Gastrocnemius medialis (tissue), 4 donors: ENCODE measurements at regions not wholly inside any gene's neighbourhood (a gene's known extent, or its start where the extent isn't known, plus 50 kb on each side); places are given as distances from the start of the nearest gene placed in this dataset.

Source experiments
- CTCF ChIP-seq, 5 experiments: fragments of 450-650 bp in 3 of 5; fragments of 200-600 bp in 2 of 5; sonication (generic) in 2 of 5; IDR thresholded peaks in 4 of 5; conservative IDR thresholded peaks in 1 of 5; 1 replicate in 4 of 5; 2 replicates in 1 of 5; pipeline ENCODE4 v1.5.1; 2016 to 2019; ENCODE audit warnings: antibody characterized with exemption in 5 of 5, mild to moderate bottlenecking in 3 of 5, moderate library complexity in 3 of 5
- POLR2A ChIP-seq, 2 donors: fragments of 450-650 bp; IDR thresholded peaks; one replicate each; pipeline ENCODE4 v1.6.1; 2017; ENCODE audit warnings: antibody characterized with exemption in 2 of 2, mild to moderate bottlenecking in 2 of 2, moderate library complexity in 2 of 2

DNA sequence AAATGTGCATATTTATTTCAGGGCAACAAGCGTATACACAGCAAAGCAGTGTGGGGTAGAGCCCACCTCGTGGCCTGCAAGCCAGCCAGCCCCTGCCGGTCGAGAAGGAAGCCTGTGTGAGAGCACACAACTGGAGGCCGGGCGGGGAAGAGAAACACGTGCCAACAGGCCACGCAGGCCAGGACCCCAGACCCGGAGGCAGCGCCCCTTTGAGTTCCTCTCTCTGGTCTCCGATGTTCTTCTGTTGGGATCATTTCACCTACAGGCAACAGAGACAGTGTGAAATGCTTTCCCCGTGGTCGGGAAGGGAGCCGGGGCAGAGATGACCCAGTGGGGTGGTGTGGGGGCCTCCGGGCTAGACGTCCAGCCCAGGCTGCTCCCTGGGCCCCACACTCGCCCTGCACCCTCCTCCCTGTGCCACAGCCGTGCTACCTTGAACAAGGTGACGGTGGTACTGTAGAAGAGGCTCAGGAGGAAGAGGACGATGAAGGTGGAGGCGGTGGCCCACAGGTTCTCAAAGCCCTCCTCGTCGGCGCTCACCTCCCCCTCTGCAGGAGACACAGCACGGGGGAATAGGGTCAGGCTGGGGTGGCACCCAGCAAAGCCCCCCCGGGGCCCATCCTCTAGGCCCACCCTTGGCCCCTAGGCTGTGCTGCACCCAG lies 325.5 kb downstream of the TMEM121 start:
- TF ChIP-seq POLR2A (IDR thresholded peaks at IDR 0.05), result no peak
- no peak for TF ChIP-seq CTCF (IDR thresholded peaks at IDR 0.05 in 4 of 5, conservative IDR thresholded peaks at IDR 0.05 in 1 of 5)
